ENCODE measurements at regions not wholly inside any gene's neighbourhood (a gene's known extent, or its start where the extent isn't known, plus 50 kb on each side); places are given as distances from the start of the nearest gene placed in this dataset. TPM values are rescaled to one million over a fixed set of nuclear protein-coding genes. Genes with fewer than 3 reads are reported as not detected.
"Not testable (repeated sequence)": the region's sequence is repeated elsewhere in the genome, so short reads cannot be mapped to it uniquely, and the experiment has no call there.

DNA sequence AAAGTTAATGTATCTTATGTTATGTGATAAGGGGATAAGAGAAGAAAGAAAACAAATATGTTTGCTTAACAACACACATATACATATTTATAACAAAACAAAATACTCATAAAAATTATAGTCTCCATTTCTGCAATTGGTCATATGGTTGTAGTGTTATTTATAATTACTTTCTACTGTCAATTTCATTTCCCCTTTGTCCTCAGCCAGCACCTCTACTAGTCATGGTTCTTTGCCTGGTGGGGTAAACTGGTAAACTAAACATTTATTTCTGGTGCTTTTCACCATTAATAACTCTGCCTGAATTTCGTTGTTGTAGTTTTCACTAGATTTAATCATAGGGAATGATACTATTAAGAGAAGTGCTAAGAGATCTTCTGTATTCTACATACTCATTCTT lies 88.0 kb upstream of the ALCAM start:
- H3K36me3 Mint-ChIP-seq, result no peaks in the 10 kb centered on the region
- H3K4me3 Mint-ChIP-seq, result no peak overlapping the region
- ATAC-seq (ENCODE audit: low read depth) (no peak), DNase-seq (no peak)
- peaks cover 5% of the 10 kb centered on the region for H3K27me3 Mint-ChIP-seq
- POLR2A ChIA-PET, result no interaction called here
- H3K4me1 Mint-ChIP-seq, result no peaks in the 10 kb centered on the region
- no peaks in the 10 kb centered on the region for H3K9me3 Mint-ChIP-seq
- no peak overlapping the region for H3K27ac Mint-ChIP-seq

- Mint-ChIP-seq H3K27ac (no peak overlapping the region), H3K36me3 (no peaks in the 10 kb centered on the region)
- ATAC-seq (ENCODE audit: low read depth), result no peak
Observed at GRCh38 chr3:105281989-105282388, 84.7 kb upstream of the ALCAM start.

GRCh38 chr3:105284876-105285275 lies 81.8 kb upstream of the ALCAM start:
- Mint-ChIP-seq H3K4me1 (no peaks in the 10 kb centered on the region), H3K27ac (no peak overlapping the region), H3K27me3 (peaks cover 7% of the 10 kb centered on the region), H3K9me3 (no peaks in the 10 kb centered on the region), H3K36me3 (no peaks in the 10 kb centered on the region), H3K4me3 (no peak overlapping the region)
- POLR2A ChIA-PET, result no interaction called here
- DNase-seq, result no peak
- ATAC-seq (ENCODE audit: low read depth), result no peak

More at GRCh38 chr3:105281989-105282388, 84.7 kb upstream of the ALCAM start:
- H3K4me3 Mint-ChIP-seq, result no peak overlapping the region
- no peaks in the 10 kb centered on the region for H3K4me1 Mint-ChIP-seq
- POLR2A ChIA-PET, result no interaction called here
- H3K9me3 Mint-ChIP-seq, result no peaks in the 10 kb centered on the region
- peaks cover 5% of the 10 kb centered on the region for H3K27me3 Mint-ChIP-seq
- no peak for DNase-seq

DNA sequence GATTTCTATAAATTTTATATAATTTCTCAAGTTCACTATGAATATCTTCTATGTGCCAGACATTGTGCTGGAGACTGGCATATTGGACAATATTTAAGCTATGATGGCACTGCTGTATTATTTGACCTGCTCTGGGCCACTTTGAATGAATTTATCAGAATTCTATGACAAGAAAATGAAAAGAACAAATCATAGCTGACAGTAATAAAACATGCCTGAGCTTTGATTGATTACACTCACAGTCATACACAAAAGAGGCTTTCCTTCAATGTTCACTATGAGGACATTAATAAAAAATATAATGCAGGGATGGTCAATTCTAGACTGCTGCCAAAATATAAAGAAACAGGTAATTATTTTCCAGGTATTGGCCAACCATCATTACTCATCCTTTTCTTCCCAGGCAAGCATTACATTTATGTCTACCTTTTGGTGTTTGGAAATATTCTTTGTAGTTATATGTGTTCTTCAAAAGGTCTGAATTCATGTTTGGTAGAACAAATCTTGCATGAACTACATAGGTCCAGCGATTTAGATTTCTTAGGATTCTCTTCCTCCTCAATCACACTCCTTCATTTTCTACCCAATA lies 81.0 kb upstream of the ALCAM start:
- Mint-ChIP-seq H3K4me1 (no peaks in the 10 kb centered on the region), H3K4me3 (no peak overlapping the region), H3K27me3 (peaks cover 7% of the 10 kb centered on the region), H3K36me3 (no peaks in the 10 kb centered on the region), H3K27ac (no peak overlapping the region), H3K9me3 (no peaks in the 10 kb centered on the region)
- POLR2A ChIA-PET, result no interaction called here
- DNase-seq, result no peak
- ATAC-seq (ENCODE audit: low read depth), result no peak

DNA sequence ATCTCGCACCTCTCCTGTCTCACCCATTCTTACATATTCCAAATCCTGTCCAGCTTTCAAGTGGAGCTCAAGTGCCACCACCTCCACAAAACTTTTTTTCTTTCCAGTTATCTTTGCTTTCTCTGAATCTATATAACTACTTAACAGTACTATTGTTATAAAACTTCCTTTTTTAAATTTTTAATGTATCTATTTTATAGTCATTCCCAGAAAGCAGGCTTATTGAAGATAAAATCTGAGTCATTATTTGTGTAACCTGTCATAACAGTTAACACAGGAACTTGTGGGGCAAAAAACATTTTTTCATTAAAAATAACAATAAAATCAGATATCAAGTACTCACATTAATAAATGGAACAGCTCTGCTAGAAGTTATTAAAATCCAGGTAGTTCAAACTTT lies 73.3 kb upstream of the ALCAM start:
- H3K4me1 Mint-ChIP-seq, result no peaks in the 10 kb centered on the region
- ATAC-seq (ENCODE audit: low read depth), result no peak
- H3K27me3 Mint-ChIP-seq, result peaks cover 2% of the 10 kb centered on the region
- H3K36me3 Mint-ChIP-seq, result no peaks in the 10 kb centered on the region
- peaks cover 8% of the 10 kb centered on the region for H3K9me3 Mint-ChIP-seq
- H3K4me3 Mint-ChIP-seq, result no peak overlapping the region
- POLR2A ChIA-PET, result no interaction called here
- DNase-seq, result no peak
- no peak overlapping the region for H3K27ac Mint-ChIP-seq

GRCh38 chr3:105296182-105296822 lies 70.4 kb upstream of the ALCAM start:
- H3K4me3 Mint-ChIP-seq; POLR2A ChIA-PET; DNase-seq; H3K27me3 Mint-ChIP-seq; H3K4me1 Mint-ChIP-seq; H3K27ac Mint-ChIP-seq; H3K9me3 Mint-ChIP-seq; ATAC-seq (ENCODE audit: low read depth); H3K36me3 Mint-ChIP-seq: not testable (repeated sequence)

GRCh38 chr3:105304487-105304886 lies 62.2 kb upstream of the ALCAM start:
- Mint-ChIP-seq H3K4me3 (no peak overlapping the region), H3K27me3 (no peaks in the 10 kb centered on the region), H3K9me3 (peaks cover 3% of the 10 kb centered on the region), H3K4me1 (no peaks in the 10 kb centered on the region), H3K36me3 (no peaks in the 10 kb centered on the region), H3K27ac (no peak overlapping the region)
- ATAC-seq (ENCODE audit: low read depth), result no peak
- POLR2A ChIA-PET, result no interaction called here
- no peak for DNase-seq

DNA sequence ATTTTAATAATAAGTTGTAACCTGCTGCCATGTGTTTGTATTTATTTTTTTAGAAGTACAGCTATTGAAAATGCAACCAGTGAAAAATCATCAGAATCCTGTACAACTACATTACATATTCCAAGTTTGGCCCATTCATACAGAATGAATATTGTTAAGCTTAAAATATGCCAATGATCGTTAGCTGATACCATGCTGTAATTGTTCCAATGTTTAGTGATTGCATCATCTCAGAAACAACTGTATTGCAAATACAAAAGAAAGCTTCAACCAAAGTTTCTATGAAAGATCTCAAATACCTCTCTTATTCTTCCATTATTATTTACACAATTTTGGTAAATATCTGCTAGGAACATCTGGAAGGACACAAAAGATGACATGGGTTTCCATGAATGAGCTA lies 51.6 kb upstream of the ALCAM start:
- Mint-ChIP-seq H3K4me1 (no peaks in the 10 kb centered on the region), H3K9me3 (peaks cover 1% of the 10 kb centered on the region), H3K36me3 (no peaks in the 10 kb centered on the region), H3K4me3 (no peak overlapping the region), H3K27me3 (peaks cover 5% of the 10 kb centered on the region), H3K27ac (no peak overlapping the region)
- no peak for ATAC-seq (ENCODE audit: low read depth)
- no peak for DNase-seq
- POLR2A ChIA-PET, result no interaction called here

GRCh38 chr3:105315815-105316214 lies 50.9 kb upstream of the ALCAM start:
- Mint-ChIP-seq H3K36me3 (no peaks in the 10 kb centered on the region), H3K9me3 (peaks cover 1% of the 10 kb centered on the region), H3K4me1 (no peaks in the 10 kb centered on the region), H3K4me3 (no peak overlapping the region), H3K27ac (no peak overlapping the region), H3K27me3 (peaks cover 5% of the 10 kb centered on the region)
- POLR2A ChIA-PET, result no interaction called here
- DNase-seq (no peak), ATAC-seq (ENCODE audit: low read depth) (no peak)

GRCh38 chr3:105316331-105316730 lies 50.4 kb upstream of the ALCAM start:
- peaks cover 1% of the 10 kb centered on the region for H3K9me3 Mint-ChIP-seq
- POLR2A ChIA-PET, result no interaction called here
- no peak for DNase-seq
- peaks cover 3% of the 10 kb centered on the region for H3K27me3 Mint-ChIP-seq
- H3K4me3 Mint-ChIP-seq, result no peak overlapping the region
- no peak overlapping the region for H3K27ac Mint-ChIP-seq
- no peak for ATAC-seq (ENCODE audit: low read depth)
- H3K36me3 Mint-ChIP-seq, result no peaks in the 10 kb centered on the region
- no peaks in the 10 kb centered on the region for H3K4me1 Mint-ChIP-seq

Small RNA genes in the stretch of these regions (microRNA-seq; reads per million reads assigned to microRNA genes)
- not detected for gene MIR548AB

All from activated naive CD8-positive, alpha-beta T cell treated with anti-CD3 and anti-CD28 coated beads, Interleukin-2, amount 10 ng/mL, durations not matched to agents 7 days and 5 days (primary cell).